PFSK-1 (cell line): ENCODE measurements at regions not wholly inside any gene's neighbourhood (a gene's known extent, or its start where the extent isn't known, plus 50 kb on each side); places are given as distances from the start of the nearest gene placed in this dataset.

ENCODE experiments used
- FOXP2 ChIP-seq: optimal IDR thresholded peaks from 2 replicates; pipeline ENCODE3; 2011; ENCODE audit warnings: borderline replicate concordance, control low read depth, inconsistent platforms; ENCODE audit not compliant: insufficient read depth; ENCODE audit errors: extremely low read length, extremely low read depth
- POLR2AphosphoS5 ChIP-seq: IDR thresholded peaks from 2 replicates; pipeline ENCODE4 v1.6.1; 2012; ENCODE audit warnings: low read depth, mild to moderate bottlenecking, control low read depth, low read length, moderate library complexity
- SIN3A ChIP-seq: IDR thresholded peaks from 2 replicates; pipeline ENCODE4 v1.6.1; 2012; ENCODE audit warnings: mild to moderate bottlenecking, low read length, moderate library complexity, borderline replicate concordance; ENCODE audit not compliant: insufficient read depth
- TAF1 ChIP-seq: IDR thresholded peaks from 2 replicates; pipeline ENCODE4 v1.6.1; 2012; ENCODE audit warnings: low read length, control low read depth, borderline replicate concordance; ENCODE audit not compliant: insufficient read depth
- TF ChIP-seq, protein P1 (sequence below), 2 experiments: IDR thresholded peaks; 2 replicates each; pipeline versions ENCODE4 v1.6.1 to v1.8.0; 2011 to 2012; ENCODE audit warnings: low read depth in 2 of 2, low read length in 2 of 2, control low read depth in 1 of 2, inconsistent platforms in 1 of 2, mild to moderate bottlenecking in 1 of 2, moderate library complexity in 1 of 2; ENCODE audit not compliant: insufficient read depth in 1 of 2

DNA sequence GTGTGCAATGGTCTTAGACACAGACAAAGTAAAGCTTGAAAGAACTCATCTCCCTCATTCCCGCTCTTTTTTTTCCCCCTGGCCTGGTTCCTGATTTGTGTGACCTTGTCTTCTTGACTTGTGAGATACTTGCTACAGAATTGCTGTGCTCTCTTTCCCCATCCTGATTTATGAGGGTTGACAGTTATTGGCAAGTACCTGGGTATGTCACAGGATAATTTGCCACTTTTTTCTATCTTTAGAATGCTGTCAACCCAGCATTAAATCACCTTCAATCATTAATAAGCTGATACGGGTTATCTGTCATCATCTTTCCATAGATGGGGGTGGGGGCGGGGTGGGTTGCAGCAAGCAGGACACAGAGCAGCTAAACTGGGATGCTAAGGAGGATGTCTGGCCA lies 144.4 kb upstream of the PRICKLE1 start:
- TF ChIP-seq SIN3A, result no peak

DNA sequence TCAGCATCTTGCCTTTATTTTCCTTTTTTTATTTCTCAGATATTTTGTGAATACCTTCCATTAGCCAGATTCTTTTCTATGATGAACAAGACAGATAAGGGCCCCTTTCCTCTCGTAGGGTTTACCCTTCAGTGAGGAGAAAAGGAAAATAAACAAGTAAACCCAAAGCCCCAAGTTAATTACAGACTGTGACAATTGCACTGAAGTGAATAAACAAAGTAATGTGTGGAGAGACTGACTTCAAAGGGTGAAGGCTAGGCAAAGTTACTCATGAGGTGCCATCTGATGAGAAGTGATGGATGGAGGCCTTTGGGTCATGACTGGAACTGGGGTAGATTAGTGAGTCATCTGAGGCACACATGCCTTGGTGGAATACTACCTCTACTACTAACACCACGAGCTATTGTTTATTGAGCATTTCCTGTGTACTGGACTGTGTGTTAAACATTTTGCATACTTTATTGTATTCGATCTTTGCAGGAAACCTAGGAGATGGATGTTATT lies 143.4 kb upstream of the PRICKLE1 start:
- no peak for TF ChIP-seq SIN3A
- TF ChIP-seq FOXP2, result no peak
- TF ChIP-seq, protein P1, sequence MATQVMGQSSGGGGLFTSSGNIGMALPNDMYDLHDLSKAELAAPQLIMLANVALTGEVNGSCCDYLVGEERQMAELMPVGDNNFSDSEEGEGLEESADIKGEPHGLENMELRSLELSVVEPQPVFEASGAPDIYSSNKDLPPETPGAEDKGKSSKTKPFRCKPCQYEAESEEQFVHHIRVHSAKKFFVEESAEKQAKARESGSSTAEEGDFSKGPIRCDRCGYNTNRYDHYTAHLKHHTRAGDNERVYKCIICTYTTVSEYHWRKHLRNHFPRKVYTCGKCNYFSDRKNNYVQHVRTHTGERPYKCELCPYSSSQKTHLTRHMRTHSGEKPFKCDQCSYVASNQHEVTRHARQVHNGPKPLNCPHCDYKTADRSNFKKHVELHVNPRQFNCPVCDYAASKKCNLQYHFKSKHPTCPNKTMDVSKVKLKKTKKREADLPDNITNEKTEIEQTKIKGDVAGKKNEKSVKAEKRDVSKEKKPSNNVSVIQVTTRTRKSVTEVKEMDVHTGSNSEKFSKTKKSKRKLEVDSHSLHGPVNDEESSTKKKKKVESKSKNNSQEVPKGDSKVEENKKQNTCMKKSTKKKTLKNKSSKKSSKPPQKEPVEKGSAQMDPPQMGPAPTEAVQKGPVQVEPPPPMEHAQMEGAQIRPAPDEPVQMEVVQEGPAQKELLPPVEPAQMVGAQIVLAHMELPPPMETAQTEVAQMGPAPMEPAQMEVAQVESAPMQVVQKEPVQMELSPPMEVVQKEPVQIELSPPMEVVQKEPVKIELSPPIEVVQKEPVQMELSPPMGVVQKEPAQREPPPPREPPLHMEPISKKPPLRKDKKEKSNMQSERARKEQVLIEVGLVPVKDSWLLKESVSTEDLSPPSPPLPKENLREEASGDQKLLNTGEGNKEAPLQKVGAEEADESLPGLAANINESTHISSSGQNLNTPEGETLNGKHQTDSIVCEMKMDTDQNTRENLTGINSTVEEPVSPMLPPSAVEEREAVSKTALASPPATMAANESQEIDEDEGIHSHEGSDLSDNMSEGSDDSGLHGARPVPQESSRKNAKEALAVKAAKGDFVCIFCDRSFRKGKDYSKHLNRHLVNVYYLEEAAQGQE (IDR thresholded peaks at IDR 0.05; ENCODE audit: insufficient read depth in 1 of 2, low read depth in 2 of 2, low read length in 2 of 2), result no peak
- no peak for TF ChIP-seq POLR2AphosphoS5
- no peak for TF ChIP-seq TAF1

DNA sequence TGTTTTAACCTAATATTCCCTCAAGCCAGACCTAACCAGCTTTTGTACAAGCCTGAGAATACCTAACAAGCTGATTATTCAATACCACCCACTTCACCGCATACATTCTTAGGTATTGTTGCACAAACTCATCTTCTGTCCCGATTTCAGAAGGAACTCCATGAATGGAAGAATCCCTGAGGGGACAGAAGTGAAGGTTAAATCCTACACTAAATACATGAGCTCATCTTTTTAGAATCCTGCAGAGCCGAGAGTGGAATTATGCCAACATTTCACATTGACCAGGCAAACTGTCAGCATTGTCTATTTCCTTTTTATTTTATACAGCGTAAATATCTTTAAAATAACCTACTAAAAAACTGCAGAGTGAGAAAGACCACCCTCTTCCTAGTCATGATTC lies 140.7 kb upstream of the PRICKLE1 start:
- TF ChIP-seq TAF1 (no peak), SIN3A (no peak), FOXP2 (no peak), POLR2AphosphoS5 (no peak)
- TF ChIP-seq, protein P1 (IDR thresholded peaks at IDR 0.05; ENCODE audit: insufficient read depth in 1 of 2, low read depth in 2 of 2, low read length in 2 of 2), result no peak

DNA sequence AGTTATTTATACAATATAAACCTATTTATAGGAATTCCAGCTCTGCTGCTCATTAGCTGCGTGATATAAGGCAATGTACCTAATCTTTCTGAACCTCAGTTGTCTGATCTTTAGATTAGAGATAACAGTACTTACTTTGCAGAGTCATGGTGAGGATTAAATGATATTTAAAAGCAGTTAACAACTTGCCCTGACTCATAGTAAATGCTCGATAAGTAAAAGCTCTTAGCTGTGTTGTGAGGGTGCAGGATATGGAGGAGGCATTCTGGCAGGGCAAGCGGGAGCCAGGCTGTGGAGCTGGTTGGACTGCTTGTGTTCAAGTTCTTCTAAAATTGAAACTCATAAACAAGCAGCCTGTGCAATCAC lies 140.0 kb upstream of the PRICKLE1 start:
- TF ChIP-seq, protein P1 (IDR thresholded peaks at IDR 0.05; ENCODE audit: insufficient read depth in 1 of 2, low read depth in 2 of 2, low read length in 2 of 2), result no peak
- TF ChIP-seq SIN3A, result no peak
- TF ChIP-seq FOXP2, result no peak
- no peak for TF ChIP-seq TAF1
- TF ChIP-seq POLR2AphosphoS5, result no peak

DNA sequence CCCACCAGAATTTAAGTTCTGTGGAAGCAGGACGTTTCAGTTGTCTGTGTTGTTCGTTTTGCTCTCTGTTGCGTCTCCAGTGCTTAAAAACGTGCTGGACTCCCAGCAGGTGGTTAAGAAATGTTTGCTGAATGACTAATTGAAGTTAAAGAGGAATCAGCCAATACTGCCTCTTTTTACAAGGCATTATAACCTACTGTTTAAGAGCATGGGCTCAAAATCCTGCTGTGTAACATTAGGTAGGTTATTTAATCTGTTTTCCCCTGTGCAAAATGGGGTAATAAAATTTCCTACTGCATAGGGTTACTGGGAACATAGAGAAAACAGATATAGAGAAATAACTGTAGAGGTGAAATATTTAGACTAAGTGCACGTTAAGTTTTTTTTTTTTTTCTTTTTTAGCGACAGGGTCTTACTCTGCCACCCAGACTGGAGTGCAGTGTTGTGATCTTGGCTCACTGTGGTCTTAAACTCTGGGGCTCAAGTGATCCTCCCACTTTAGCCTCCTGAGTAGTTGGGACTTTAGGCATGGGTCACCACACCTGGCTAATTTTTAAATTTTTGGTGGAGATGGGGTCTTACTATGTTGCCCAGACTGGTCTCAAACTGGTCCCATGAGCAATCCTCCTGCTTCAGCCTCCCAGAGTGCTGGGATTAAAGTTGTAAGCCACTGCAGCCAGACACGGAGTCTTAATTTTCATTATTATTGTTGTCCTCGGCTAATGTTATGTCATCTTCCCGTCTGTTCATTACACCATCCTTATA lies 139.4 kb upstream of the PRICKLE1 start:
- TF ChIP-seq TAF1 (no peak), FOXP2 (no peak), SIN3A (no peak), POLR2AphosphoS5 (no peak)
- TF ChIP-seq, protein P1 (IDR thresholded peaks at IDR 0.05; ENCODE audit: insufficient read depth in 1 of 2, low read depth in 2 of 2, low read length in 2 of 2), result no peak
